Endothelial cell of umbilical vein (primary cell): ENCODE measurements at regions not wholly inside any gene's neighbourhood (a gene's known extent, or its start where the extent isn't known, plus 50 kb on each side); places are given as distances from the start of the nearest gene placed in this dataset.
"Not testable (repeated sequence)": the region's sequence is repeated elsewhere in the genome, so short reads cannot be mapped to it uniquely, and the experiment has no call there.

Source experiments
- BruUV-seq: library from RNA; stranded (reverse); fragments of 400-500 nt; replicated peaks from 2 replicates; lab custom pipeline; 2021; lab: Mats Ljungman, UMichigan
- CTCF ChIA-PET: fragments of 300-600, 350-600 bp; sonication (Branson Sonifier 250); formaldehyde crosslinking; loops from one replicate; lab custom pipeline; 2021; ENCODE audit warnings: antibody characterized with exemption, inconsistent platforms; lab: Charles Lee
- POLR2A ChIA-PET: fragments of 300-600, 350-600 bp; sonication (Branson Sonifier 250); formaldehyde crosslinking; loops from one replicate; lab custom pipeline; 2021; ENCODE audit warnings: antibody characterized with exemption, inconsistent platforms; lab: Charles Lee
- DNase-seq: peaks from one replicate; pipeline ENCODE4 v3.0.0-alpha.2; 2011; ENCODE audit warnings: low read depth, low spot score
- FAIRE-seq: peaks from 2 replicates; lab custom pipeline; 2011; peaks lifted over from hg19 to GRCh38; lab: Jason Lieb, UNC
- H2AFZ ChIP-seq: 2 replicates; pipeline ENCODE4 v1.6.0; 2012; ENCODE audit warnings: low read depth, low read length, control low read depth, inconsistent platforms
- H3K27ac ChIP-seq: 2 replicates; pipeline ENCODE4 v1.5.1; 2011; ENCODE audit warnings: low read depth, mild to moderate bottlenecking, control low read depth, low read length, moderate library complexity; ENCODE audit not compliant: insufficient read depth
- H3K27me3 ChIP-seq, 2 experiments: 2 replicates each; pipeline versions ENCODE4 v1.6.0 to v1.6.1; 2011; ENCODE audit warnings: low read length in 2 of 2, mixed read lengths in 1 of 2; ENCODE audit not compliant: control insufficient read depth in 2 of 2, insufficient read depth in 2 of 2
- H3K36me3 ChIP-seq, 2 experiments: 2 replicates in 1 of 2; 3 replicates in 1 of 2; pipeline ENCODE4 v1.5.1; 2011; ENCODE audit warnings: low read length in 2 of 2, mild to moderate bottlenecking in 1 of 2, moderate library complexity in 1 of 2; ENCODE audit not compliant: control insufficient read depth in 2 of 2, insufficient read depth in 2 of 2; ENCODE audit errors: extremely low read depth in 1 of 2
- H3K4me1 ChIP-seq: 3 replicates; pipeline ENCODE4 v1.5.1; 2011; ENCODE audit warnings: mild to moderate bottlenecking, low read length; ENCODE audit not compliant: control insufficient read depth, insufficient read depth; ENCODE audit errors: extremely low read depth
- H3K4me2 ChIP-seq: 2 replicates; pipeline ENCODE4 v1.6.1; 2011; ENCODE audit warnings: low read length, control low read depth, mixed read lengths; ENCODE audit not compliant: insufficient read depth
- H3K4me3 ChIP-seq, 3 experiments: fragments of 200-600 bp in 1 of 3; sonication (generic), shearing (Covaris generic) in 1 of 3; replicated peaks in 1 of 3; 2 replicates each; pipeline ENCODE4 v1.5.1; 2011 to 2016; ENCODE audit warnings: control low read depth in 3 of 3, low read length in 3 of 3, mild to moderate bottlenecking in 2 of 3, inconsistent platforms in 1 of 3, low read depth in 1 of 3, moderate library complexity in 1 of 3; ENCODE audit not compliant: insufficient read depth in 1 of 3
- H3K79me2 ChIP-seq: 2 replicates; pipeline ENCODE4 v1.6.0; 2012; ENCODE audit warnings: low read length, inconsistent platforms; ENCODE audit not compliant: control insufficient read depth, insufficient read depth
- H3K9ac ChIP-seq: replicated peaks from 2 replicates; pipeline ENCODE3; 2011; ENCODE audit warnings: low read length, control low read depth; ENCODE audit not compliant: insufficient read depth; ENCODE audit errors: extremely low read depth
- H3K9me1 ChIP-seq: replicated peaks from 3 replicates; pipeline ENCODE4 v1.6.0; 2011; ENCODE audit warnings: mild to moderate bottlenecking, low read length; ENCODE audit not compliant: control insufficient read depth, insufficient read depth; ENCODE audit errors: extremely low read depth
- H3K9me3 ChIP-seq: replicated peaks from 2 replicates; pipeline ENCODE4 v1.5.1; 2012; ENCODE audit warnings: low read length, inconsistent platforms; ENCODE audit not compliant: control insufficient read depth, insufficient read depth
- H4K20me1 ChIP-seq: replicated peaks from 2 replicates; pipeline ENCODE3; 2011; ENCODE audit warnings: mild to moderate bottlenecking, low read length; ENCODE audit not compliant: control insufficient read depth, insufficient read depth; ENCODE audit errors: extremely low read depth
- FOS ChIP-seq: IDR thresholded peaks from 2 replicates; pipeline ENCODE4 v1.6.1; 2011; ENCODE audit warnings: mild to moderate bottlenecking, low read length, moderate library complexity, borderline replicate concordance; ENCODE audit not compliant: insufficient read depth
- GATA2 ChIP-seq: IDR thresholded peaks from 2 replicates; pipeline ENCODE4 v1.7.0; 2011; ENCODE audit warnings: low read depth, mild to moderate bottlenecking, moderate library complexity, mixed read lengths, low read length; ENCODE audit not compliant: insufficient read length, insufficient read depth
- MAX ChIP-seq: IDR thresholded peaks from 2 replicates; pipeline ENCODE4 v1.6.1; 2011; ENCODE audit not compliant: insufficient read depth, insufficient read length
- MYC ChIP-seq: IDR thresholded peaks from one replicate; pipeline ENCODE4 v1.6.1; 2011; ENCODE audit warnings: mild to moderate bottlenecking, low read depth, low read length
- POLR2A ChIP-seq: IDR thresholded peaks from 2 replicates; pipeline ENCODE4 v1.6.1; 2012; ENCODE audit warnings: low read depth, mild to moderate bottlenecking, control low read depth, low read length
- POLR2AphosphoS5 ChIP-seq: IDR thresholded peaks from 2 replicates; pipeline ENCODE4 v1.6.1; 2012; ENCODE audit warnings: low read depth, mild to moderate bottlenecking, control low read depth, low read length, moderate library complexity; ENCODE audit not compliant: insufficient read depth
- dilution Hi-C: fragments of 300-500 bp; cut with MboI; formaldehyde crosslinking; loops from one replicate; pipeline ENCODE4 v1.15.0; 2019; ENCODE audit warnings: low sequenced_read_pairs; ENCODE audit not compliant: extremely low pct_ligation_motif_present
- intact Hi-C: fragments of 100-400 bp; cut with micrococcal nuclease; formaldehyde crosslinking; loops from one replicate; pipeline ENCODE4 v1.10.0; 2022

GRCh38 chr4:179353786-179354185 lies 1911.5 kb upstream of the AGA start:
- TF ChIP-seq GATA2 (no peak), MYC (no peak)
- Histone ChIP-seq H3K79me2 (no peaks in the 10 kb centered on the region), H3K9me3 (peaks cover 4% of the 10 kb centered on the region), H3K9ac (no peak overlapping the region), H3K4me1 (no peaks in the 10 kb centered on the region), H3K36me3 (no peaks in the 10 kb centered on the region), H4K20me1 (no peaks in the 10 kb centered on the region), H3K9me1 (no peaks in the 10 kb centered on the region), H3K4me3 (no peak overlapping the region), H3K27ac (no peak overlapping the region), H3K27me3 (no peaks in the 10 kb centered on the region), H3K4me2 (no peak overlapping the region), H2AFZ (no peak overlapping the region)
- ChIA-PET POLR2A (no interaction called here), CTCF (no interaction called here)
- FAIRE-seq (no peak), DNase-seq (no peak)
- dilution Hi-C loops (no loop called here), intact Hi-C loops (no loop called here)
- no TSS peak for BruUV-seq

- Histone ChIP-seq H3K27ac (no peak overlapping the region), H3K79me2 (no peaks in the 10 kb centered on the region), H3K9ac (no peak overlapping the region), H3K4me3 (no peak overlapping the region), H4K20me1 (no peaks in the 10 kb centered on the region), H3K4me1 (no peaks in the 10 kb centered on the region), H3K9me3 (no peaks in the 10 kb centered on the region), H3K9me1 (no peaks in the 10 kb centered on the region), H2AFZ (no peak overlapping the region), H3K36me3 (no peaks in the 10 kb centered on the region), H3K27me3 (no peaks in the 10 kb centered on the region), H3K4me2 (no peak overlapping the region)
- dilution Hi-C loops: no loop called here
- no peak for FAIRE-seq
- TF ChIP-seq POLR2A (no peak), POLR2AphosphoS5 (no peak), MAX (no peak), FOS (no peak), GATA2 (no peak), MYC (no peak)
- POLR2A ChIA-PET: no interaction called here
- CTCF ChIA-PET: interaction anchor here (0.6 kb wide), 1 partner anchor 30 kb away, joined by 3 read pairs; no protein-coding TSS in a partner anchor
- no TSS peak for BruUV-seq
- no peak for DNase-seq
- intact Hi-C loops: no loop called here
Measured at GRCh38 chr4:179361978-179362486, 1919.8 kb upstream of the AGA start.

- H3K9me1 ChIP-seq, H3K4me1 ChIP-seq, H3K9me3 ChIP-seq, dilution Hi-C loops, H3K79me2 ChIP-seq, CTCF ChIA-PET, H3K27me3 ChIP-seq, H3K4me3 ChIP-seq, H4K20me1 ChIP-seq, DNase-seq, H2AFZ ChIP-seq, BruUV-seq, intact Hi-C loops, POLR2A ChIA-PET, H3K4me2 ChIP-seq, H3K27ac ChIP-seq, FAIRE-seq, H3K9ac ChIP-seq, H3K36me3 ChIP-seq: not testable (repeated sequence)
Measured at GRCh38 chr4:179365932-179366331, 1923.7 kb upstream of the AGA start.
